ENCODE measurements at regions not wholly inside any gene's neighbourhood (a gene's known extent, or its start where the extent isn't known, plus 50 kb on each side); places are given as distances from the start of the nearest gene placed in this dataset.
A peak's percentile ranks its signal among the peaks of the same experiment; 100 is the strongest.

- DNase-seq = no peak
Observed at GRCh38 chr10:14385596-14386593, 55.2 kb upstream of the FRMD4A start.

- no peak for DNase-seq
Observed at GRCh38 chr10:14384915-14385314, 54.2 kb upstream of the FRMD4A start.

GRCh38 chr10:14384116-14384730, 53.5 kb upstream of the FRMD4A start:
- DNase-seq = no peak

- no peak for DNase-seq
Observed at GRCh38 chr10:14383266-14383665, 52.5 kb upstream of the FRMD4A start.

DNA sequence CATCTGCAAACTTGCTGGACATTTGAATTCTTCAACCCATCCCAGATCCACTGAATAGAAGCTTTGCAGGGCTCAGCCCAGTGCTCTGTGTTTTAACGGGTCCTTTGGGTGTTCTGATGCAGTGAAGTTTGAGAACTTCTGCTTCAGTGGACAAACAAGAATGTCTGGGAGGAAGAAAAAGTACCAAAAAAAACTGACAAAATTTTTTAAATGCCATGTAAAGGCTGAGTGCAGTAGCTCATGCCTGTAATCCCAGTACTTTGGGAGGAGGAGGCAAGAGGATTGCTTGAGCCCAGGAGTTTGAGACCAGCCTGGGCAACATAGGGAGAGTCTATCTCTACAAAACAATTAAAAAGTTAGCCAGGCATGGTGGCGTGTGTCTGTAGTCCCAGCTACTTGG, 51.8 kb upstream of the FRMD4A start:
- no peak for DNase-seq

- DNase-seq = peak; percentile 38
Observed at GRCh38 chr10:14382022-14382421, 51.3 kb upstream of the FRMD4A start.

DNA sequence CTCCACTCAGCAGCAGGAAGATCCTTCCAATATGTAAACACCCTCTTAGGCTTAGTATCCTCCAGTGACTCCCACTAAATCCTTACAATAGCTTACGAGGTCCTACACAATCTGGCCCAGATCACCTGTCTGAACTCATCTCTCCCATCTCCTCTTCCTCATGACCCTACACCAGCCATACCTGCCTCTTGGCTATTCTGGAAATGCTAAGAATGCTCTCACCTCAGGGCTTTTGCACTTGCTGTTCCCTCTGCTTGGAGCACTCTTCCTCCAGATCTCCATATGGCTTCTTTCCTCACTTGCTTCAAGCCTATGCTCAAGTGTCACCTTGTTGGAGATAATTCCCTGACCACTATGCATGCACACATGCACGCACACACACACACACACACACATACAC, 50.8 kb upstream of the FRMD4A start:
- DNase-seq = no peak

- no peak for DNase-seq
Observed at GRCh38 chr10:14380746-14381145, 50.0 kb upstream of the FRMD4A start.

All from CD4-positive, alpha-beta T cell treated with Interleukin-21 for 1 hour (primary cell).